HepG2 (cell line): ENCODE measurements at regions not wholly inside any gene's neighbourhood (a gene's known extent, or its start where the extent isn't known, plus 50 kb on each side); places are given as distances from the start of the nearest gene placed in this dataset.
"Not testable (repeated sequence)": the region's sequence is repeated elsewhere in the genome, so short reads cannot be mapped to it uniquely, and the experiment has no call there.

Experiments
- DNMT1 ChIP-seq: sonication (generic); formaldehyde crosslinking; IDR thresholded peaks from 2 replicates; pipeline ENCODE4 v1.5.1; 2020; ENCODE audit warnings: mild to moderate bottlenecking, missing genetic modification reagents
- IRF2 ChIP-seq: IDR thresholded peaks from 2 replicates; pipeline ENCODE4 v1.6.1; 2018; ENCODE audit warnings: missing genetic modification reagents, missing compliant biosample characterization
- MATR3 ChIP-seq: sonication (generic); formaldehyde crosslinking; IDR thresholded peaks from 2 replicates; pipeline ENCODE4 v1.4.0; 2020; ENCODE audit warnings: missing genetic modification reagents
- NFATC3 ChIP-seq: sonication (generic); formaldehyde crosslinking; IDR thresholded peaks from 2 replicates; pipeline ENCODE4 v1.5.1; 2020; ENCODE audit warnings: mild to moderate bottlenecking, missing genetic modification reagents
- SMC3 ChIP-seq: IDR thresholded peaks from 2 replicates; pipeline ENCODE4 v1.6.1; 2011; ENCODE audit warnings: low read length, improper control_type of control experiment
- TAF15 ChIP-seq: fragments of 200-400 bp; formaldehyde crosslinking; IDR thresholded peaks from one replicate; pipeline ENCODE4 v1.6.1; 2018; ENCODE audit warnings: mild to moderate bottlenecking, low read depth, low read length; ENCODE audit not compliant: poor library complexity, severe bottlenecking
- TF ChIP-seq, protein P1 (sequence below): sonication (generic); formaldehyde crosslinking; IDR thresholded peaks from 2 replicates; pipeline ENCODE4 v1.5.0; 2020; ENCODE audit warnings: mild to moderate bottlenecking, missing genetic modification reagents, moderate library complexity

DNA sequence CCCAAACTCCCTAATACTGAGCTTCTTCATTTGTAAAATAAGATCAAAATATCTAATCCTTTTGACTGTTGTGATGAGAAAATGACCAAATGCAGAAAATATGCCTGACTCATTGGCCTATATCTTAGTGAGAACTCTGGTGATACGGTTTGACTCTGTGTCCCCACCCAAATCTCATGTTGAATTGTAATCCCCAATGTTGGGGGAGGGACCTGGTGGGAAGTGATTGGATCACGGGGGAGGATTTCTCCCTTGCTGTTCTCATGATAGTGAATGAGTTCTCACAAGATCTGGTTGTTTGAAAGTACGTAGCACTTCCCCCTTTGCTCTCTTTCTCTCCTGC lies 131.4 kb downstream of the ASB7 start:
- TF ChIP-seq MATR3 (CRISPR knock-in tag); DNMT1; TAF15; NFATC3 (CRISPR knock-in tag); SMC3; IRF2 (CRISPR knock-in tag): not testable (repeated sequence)
- TF ChIP-seq, protein P1, sequence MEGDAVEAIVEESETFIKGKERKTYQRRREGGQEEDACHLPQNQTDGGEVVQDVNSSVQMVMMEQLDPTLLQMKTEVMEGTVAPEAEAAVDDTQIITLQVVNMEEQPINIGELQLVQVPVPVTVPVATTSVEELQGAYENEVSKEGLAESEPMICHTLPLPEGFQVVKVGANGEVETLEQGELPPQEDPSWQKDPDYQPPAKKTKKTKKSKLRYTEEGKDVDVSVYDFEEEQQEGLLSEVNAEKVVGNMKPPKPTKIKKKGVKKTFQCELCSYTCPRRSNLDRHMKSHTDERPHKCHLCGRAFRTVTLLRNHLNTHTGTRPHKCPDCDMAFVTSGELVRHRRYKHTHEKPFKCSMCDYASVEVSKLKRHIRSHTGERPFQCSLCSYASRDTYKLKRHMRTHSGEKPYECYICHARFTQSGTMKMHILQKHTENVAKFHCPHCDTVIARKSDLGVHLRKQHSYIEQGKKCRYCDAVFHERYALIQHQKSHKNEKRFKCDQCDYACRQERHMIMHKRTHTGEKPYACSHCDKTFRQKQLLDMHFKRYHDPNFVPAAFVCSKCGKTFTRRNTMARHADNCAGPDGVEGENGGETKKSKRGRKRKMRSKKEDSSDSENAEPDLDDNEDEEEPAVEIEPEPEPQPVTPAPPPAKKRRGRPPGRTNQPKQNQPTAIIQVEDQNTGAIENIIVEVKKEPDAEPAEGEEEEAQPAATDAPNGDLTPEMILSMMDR (CRISPR knock-in tag), result not testable (repeated sequence)
